Prostate gland (tissue), 2 donors: ENCODE measurements at regions not wholly inside any gene's neighbourhood (a gene's known extent, or its start where the extent isn't known, plus 50 kb on each side); places are given as distances from the start of the nearest gene placed in this dataset.

ENCODE experiments used
- CTCF ChIP-seq, 4 experiments: fragments of 200-600 bp in 2 of 4; fragments of 450-650 bp in 2 of 4; sonication (generic) in 2 of 4; IDR thresholded peaks; 1 replicate in 3 of 4; 2 replicates in 1 of 4; pipeline ENCODE4 v1.5.1; 2016 to 2019; ENCODE audit warnings: antibody characterized with exemption in 4 of 4, mild to moderate bottlenecking in 2 of 4, moderate library complexity in 2 of 4
- POLR2A ChIP-seq: fragments of 450-650 bp; IDR thresholded peaks from one replicate; pipeline ENCODE4 v1.6.1; 2016; ENCODE audit warnings: antibody characterized with exemption, mild to moderate bottlenecking
- POLR2AphosphoS5 ChIP-seq: sonication (generic); formaldehyde crosslinking; IDR thresholded peaks from one replicate; pipeline ENCODE4 v1.6.1; 2017; ENCODE audit warnings: antibody characterized with exemption

GRCh38 chr11:90274362-90274761 lies 51.5 kb upstream of the CHORDC1 start:
- TF ChIP-seq CTCF (IDR thresholded peaks at IDR 0.05) (no peak), POLR2A (no peak), POLR2AphosphoS5 (no peak)
